IgD-negative memory B cell (primary cell): ENCODE measurements at regions not wholly inside any gene's neighbourhood (a gene's known extent, or its start where the extent isn't known, plus 50 kb on each side); places are given as distances from the start of the nearest gene placed in this dataset.

Source experiments
- H3K27ac Mint-ChIP-seq, 3 donors: one replicate each; pipeline ENCODE4 v1.8.0; 2020 to 2022; ENCODE audit warnings: mild to moderate bottlenecking in 3 of 3, mixed read lengths in 3 of 3, moderate library complexity in 1 of 3
- H3K27me3 Mint-ChIP-seq: one replicate; pipeline ENCODE4 v1.8.0; 2021; ENCODE audit warnings: mixed read lengths
- H3K36me3 Mint-ChIP-seq: one replicate; pipeline ENCODE4 v1.8.0; 2020; ENCODE audit warnings: mild to moderate bottlenecking, mixed read lengths
- H3K4me1 Mint-ChIP-seq, 3 donors: one replicate each; pipeline ENCODE4 v1.8.0; 2020 to 2022; ENCODE audit warnings: mixed read lengths in 3 of 3, mild to moderate bottlenecking in 1 of 3
- H3K4me3 Mint-ChIP-seq, 4 donors: one replicate each; pipeline ENCODE4 v1.8.0; 2020 to 2022; ENCODE audit warnings: mild to moderate bottlenecking in 4 of 4, mixed read lengths in 4 of 4, moderate library complexity in 3 of 4
- H3K9me3 Mint-ChIP-seq, 3 donors: one replicate each; pipeline ENCODE4 v1.8.0; 2020 to 2021; ENCODE audit warnings: mixed read lengths in 3 of 3, mild to moderate bottlenecking in 1 of 3

GRCh38 chr12:42660968-42661937 is 71.7 kb upstream of the PRICKLE1 start:
- Mint-ChIP-seq H3K27me3 (peaks cover 6% of the 10 kb centered on the region), H3K27ac (no peak overlapping the region), H3K4me3 (no peak overlapping the region), H3K4me1 (no peaks in the 10 kb centered on the region), H3K9me3 (peaks cover 0 to 3% (median 2%) of the 10 kb centered on the region in 3 donors), H3K36me3 (peaks cover 3% of the 10 kb centered on the region)

GRCh38 chr12:42660117-42660516 is 70.6 kb upstream of the PRICKLE1 start:
- peaks cover 6% of the 10 kb centered on the region for H3K27me3 Mint-ChIP-seq
- H3K27ac Mint-ChIP-seq = no peak overlapping the region
- H3K4me1 Mint-ChIP-seq = no peaks in the 10 kb centered on the region
- H3K9me3 Mint-ChIP-seq = peaks cover 0 to 3% (median 2%) of the 10 kb centered on the region in 3 donors
- H3K4me3 Mint-ChIP-seq = no peak overlapping the region
- peaks cover 3% of the 10 kb centered on the region for H3K36me3 Mint-ChIP-seq

- H3K27ac Mint-ChIP-seq = no peak overlapping the region
- H3K4me1 Mint-ChIP-seq = no peaks in the 10 kb centered on the region
Measured at GRCh38 chr12:42652048-42652447, 62.5 kb upstream of the PRICKLE1 start.

GRCh38 chr12:42648061-42648460 is 58.5 kb upstream of the PRICKLE1 start:
- no peak overlapping the region for H3K27ac Mint-ChIP-seq
- H3K27me3 Mint-ChIP-seq = peaks cover 2% of the 10 kb centered on the region
- no peaks in the 10 kb centered on the region for H3K4me1 Mint-ChIP-seq
- H3K9me3 Mint-ChIP-seq = no peaks in the 10 kb centered on the region
- no peak overlapping the region for H3K4me3 Mint-ChIP-seq
- H3K36me3 Mint-ChIP-seq = no peaks in the 10 kb centered on the region

More at GRCh38 chr12:42652048-42652447, 62.5 kb upstream of the PRICKLE1 start:
- H3K36me3 Mint-ChIP-seq = no peaks in the 10 kb centered on the region
- H3K4me3 Mint-ChIP-seq = no peak overlapping the region
- peaks cover 2% of the 10 kb centered on the region for H3K27me3 Mint-ChIP-seq
- H3K9me3 Mint-ChIP-seq = peaks cover 0 to 2% (median 0%) of the 10 kb centered on the region in 3 donors

GRCh38 chr12:42643881-42644579 is 54.5 kb upstream of the PRICKLE1 start:
- H3K9me3 Mint-ChIP-seq = no peaks in the 10 kb centered on the region
- H3K4me3 Mint-ChIP-seq = no peak overlapping the region
- H3K4me1 Mint-ChIP-seq = no peaks in the 10 kb centered on the region
- H3K27me3 Mint-ChIP-seq = no peaks in the 10 kb centered on the region
- H3K27ac Mint-ChIP-seq = no peak overlapping the region
- H3K36me3 Mint-ChIP-seq = no peaks in the 10 kb centered on the region

- Mint-ChIP-seq H3K4me1 (no peaks in the 10 kb centered on the region), H3K4me3 (no peak overlapping the region), H3K9me3 (no peaks in the 10 kb centered on the region), H3K27ac (no peak overlapping the region), H3K36me3 (no peaks in the 10 kb centered on the region), H3K27me3 (no peaks in the 10 kb centered on the region)
Measured at GRCh38 chr12:42641221-42641885, 51.8 kb upstream of the PRICKLE1 start.

GRCh38 chr12:42640391-42640790 is 50.8 kb upstream of the PRICKLE1 start:
- Mint-ChIP-seq H3K4me3 (no peak overlapping the region), H3K4me1 (no peaks in the 10 kb centered on the region), H3K36me3 (no peaks in the 10 kb centered on the region), H3K9me3 (no peaks in the 10 kb centered on the region), H3K27ac (no peak overlapping the region), H3K27me3 (no peaks in the 10 kb centered on the region)

- Mint-ChIP-seq H3K36me3 (no peaks in the 10 kb centered on the region), H3K27ac (no peak overlapping the region), H3K4me3 (no peak overlapping the region), H3K27me3 (no peaks in the 10 kb centered on the region), H3K4me1 (no peaks in the 10 kb centered on the region), H3K9me3 (no peaks in the 10 kb centered on the region)
Measured at GRCh38 chr12:42639556-42639955, 50.0 kb upstream of the PRICKLE1 start.
